ENCODE measurements at regions not wholly inside any gene's neighbourhood (a gene's known extent, or its start where the extent isn't known, plus 50 kb on each side); places are given as distances from the start of the nearest gene placed in this dataset.

GRCh38 chr9:91060520-91061343 lies 259.1 kb downstream of the SYK start:
- POLR2A ChIA-PET, result no interaction called here
- H3K9me3 Mint-ChIP-seq (ENCODE audit: insufficient read depth), result no peaks in the 10 kb centered on the region
- H4K20me1 ChIP-seq (ENCODE audit: control insufficient read depth, insufficient read depth, low read length, poor library complexity, severe bottlenecking), result no peaks in the 10 kb centered on the region
- no peaks in the 10 kb centered on the region for H3K27me3 ChIP-seq (replicated peaks in 1 of 4; ENCODE audit: control extremely low read depth in 1 of 4, control insufficient read depth in 3 of 4, insufficient read depth in 4 of 4, low read length in 3 of 4)
- no peak overlapping the region for H3K27ac ChIP-seq (ENCODE audit: low read length in 2 of 2)
- peaks cover 4% of the 10 kb centered on the region for H3K27me3 Mint-ChIP-seq
- H3K4me1 Mint-ChIP-seq, result peaks cover 8% of the 10 kb centered on the region
- intact Hi-C loops (cut with micrococcal nuclease), result no loop called here
- no peak for DNase-seq
- peaks cover 3 to 4% of the 10 kb centered on the region in 2 donors for H3K4me1 ChIP-seq (ENCODE audit: control insufficient read depth in 2 of 2, insufficient read depth in 2 of 2, low read length in 2 of 2)
- H3K36me3 ChIP-seq (replicated peaks in 1 of 2; ENCODE audit: control extremely low read depth in 1 of 2, control insufficient read depth in 1 of 2, extremely low read depth in 1 of 2, insufficient read depth in 2 of 2, low read length in 1 of 2), result no peaks in the 10 kb centered on the region
- no peak for TF ChIP-seq EZH2 (IDR thresholded peaks at IDR 0.05; ENCODE audit: borderline replicate concordance, insufficient read depth, low read depth, low read length, poor library complexity, severe bottlenecking)
- TF ChIP-seq, protein P1, sequence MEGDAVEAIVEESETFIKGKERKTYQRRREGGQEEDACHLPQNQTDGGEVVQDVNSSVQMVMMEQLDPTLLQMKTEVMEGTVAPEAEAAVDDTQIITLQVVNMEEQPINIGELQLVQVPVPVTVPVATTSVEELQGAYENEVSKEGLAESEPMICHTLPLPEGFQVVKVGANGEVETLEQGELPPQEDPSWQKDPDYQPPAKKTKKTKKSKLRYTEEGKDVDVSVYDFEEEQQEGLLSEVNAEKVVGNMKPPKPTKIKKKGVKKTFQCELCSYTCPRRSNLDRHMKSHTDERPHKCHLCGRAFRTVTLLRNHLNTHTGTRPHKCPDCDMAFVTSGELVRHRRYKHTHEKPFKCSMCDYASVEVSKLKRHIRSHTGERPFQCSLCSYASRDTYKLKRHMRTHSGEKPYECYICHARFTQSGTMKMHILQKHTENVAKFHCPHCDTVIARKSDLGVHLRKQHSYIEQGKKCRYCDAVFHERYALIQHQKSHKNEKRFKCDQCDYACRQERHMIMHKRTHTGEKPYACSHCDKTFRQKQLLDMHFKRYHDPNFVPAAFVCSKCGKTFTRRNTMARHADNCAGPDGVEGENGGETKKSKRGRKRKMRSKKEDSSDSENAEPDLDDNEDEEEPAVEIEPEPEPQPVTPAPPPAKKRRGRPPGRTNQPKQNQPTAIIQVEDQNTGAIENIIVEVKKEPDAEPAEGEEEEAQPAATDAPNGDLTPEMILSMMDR (IDR thresholded peaks at IDR 0.05), result no peak
- ATAC-seq (ENCODE audit: low read depth), result no peak
- H3K27ac Mint-ChIP-seq, result no peak overlapping the region
- no peak overlapping the region for H3K9ac ChIP-seq (ENCODE audit: low read length)
- H2AFZ ChIP-seq (ENCODE audit: insufficient read depth, low read depth, low read length, poor library complexity, severe bottlenecking), result no peak overlapping the region
- WGBS (ENCODE audit: insufficient coverage), result 49% methylated on average over 5 of the region's 8 CpGs
- no peaks in the 10 kb centered on the region for H3K9me3 ChIP-seq (ENCODE audit: control extremely low read depth in 1 of 3, control insufficient read depth in 2 of 3, insufficient read depth in 1 of 3, low read length in 2 of 3)
- H3K4me3 Mint-ChIP-seq, result no peak overlapping the region
- CTCF ChIA-PET, result no interaction called here
- H3K4me3 ChIP-seq (ENCODE audit: control extremely low read depth in 1 of 5, extremely low read depth in 1 of 5, insufficient read depth in 1 of 5, low read depth in 2 of 5, low read length in 4 of 5), result no peak overlapping the region
- no peaks in the 10 kb centered on the region for H3K79me2 ChIP-seq (ENCODE audit: control insufficient read depth, insufficient read depth, low read length)
- no peak overlapping the region for H3K4me2 ChIP-seq (replicated peaks; ENCODE audit: low read depth, low read length, poor library complexity, severe bottlenecking)

GRCh38 chr9:91061506-91061905 lies 259.9 kb downstream of the SYK start:
- no peak overlapping the region for H3K9ac ChIP-seq (ENCODE audit: low read length)
- no peak overlapping the region for H3K4me3 Mint-ChIP-seq

More at GRCh38 chr9:91061506-91061905, 259.9 kb downstream of the SYK start:
- CTCF ChIA-PET, result no interaction called here
- H3K9me3 Mint-ChIP-seq (ENCODE audit: insufficient read depth), result no peaks in the 10 kb centered on the region
- no peak overlapping the region for H3K27ac ChIP-seq (ENCODE audit: low read length in 2 of 2)
- POLR2A ChIA-PET, result no interaction called here
- H3K9me3 ChIP-seq (ENCODE audit: control extremely low read depth in 1 of 3, control insufficient read depth in 2 of 3, insufficient read depth in 1 of 3, low read length in 2 of 3), result no peaks in the 10 kb centered on the region
- no peaks in the 10 kb centered on the region for H3K36me3 ChIP-seq (replicated peaks in 1 of 2; ENCODE audit: control extremely low read depth in 1 of 2, control insufficient read depth in 1 of 2, extremely low read depth in 1 of 2, insufficient read depth in 2 of 2, low read length in 1 of 2)
- intact Hi-C loops (cut with micrococcal nuclease), result no loop called here
- WGBS (ENCODE audit: insufficient coverage), result 94% methylated on average over 2 of the region's 2 CpGs
- TF ChIP-seq EZH2 (IDR thresholded peaks at IDR 0.05; ENCODE audit: borderline replicate concordance, insufficient read depth, low read depth, low read length, poor library complexity, severe bottlenecking), result no peak
- TF ChIP-seq, protein P1 (IDR thresholded peaks at IDR 0.05), result no peak
- no peaks in the 10 kb centered on the region for H3K79me2 ChIP-seq (ENCODE audit: control insufficient read depth, insufficient read depth, low read length)
- H3K27ac Mint-ChIP-seq, result no peak overlapping the region
- H3K4me1 ChIP-seq (ENCODE audit: control insufficient read depth in 2 of 2, insufficient read depth in 2 of 2, low read length in 2 of 2), result peaks cover 3 to 4% of the 10 kb centered on the region in 2 donors
- ATAC-seq (ENCODE audit: low read depth) (no peak), DNase-seq (no peak)
- H2AFZ ChIP-seq (ENCODE audit: insufficient read depth, low read depth, low read length, poor library complexity, severe bottlenecking), result no peak overlapping the region
- peaks cover 6% of the 10 kb centered on the region for H3K4me1 Mint-ChIP-seq
- H3K4me3 ChIP-seq (ENCODE audit: control extremely low read depth in 1 of 5, extremely low read depth in 1 of 5, insufficient read depth in 1 of 5, low read depth in 2 of 5, low read length in 4 of 5), result no peak overlapping the region
- no peaks in the 10 kb centered on the region for H4K20me1 ChIP-seq (ENCODE audit: control insufficient read depth, insufficient read depth, low read length, poor library complexity, severe bottlenecking)
- peaks cover 6% of the 10 kb centered on the region for H3K27me3 Mint-ChIP-seq
- no peak overlapping the region for H3K4me2 ChIP-seq (replicated peaks; ENCODE audit: low read depth, low read length, poor library complexity, severe bottlenecking)
- H3K27me3 ChIP-seq (replicated peaks in 1 of 4; ENCODE audit: control extremely low read depth in 1 of 4, control insufficient read depth in 3 of 4, insufficient read depth in 4 of 4, low read length in 3 of 4), result no peaks in the 10 kb centered on the region
